ENCODE measurements at regions not wholly inside any gene's neighbourhood (a gene's known extent, or its start where the extent isn't known, plus 50 kb on each side); places are given as distances from the start of the nearest gene placed in this dataset.
"Not testable (repeated sequence)": the region's sequence is repeated elsewhere in the genome, so short reads cannot be mapped to it uniquely, and the experiment has no call there.

- TF ChIP-seq ZFX (IDR thresholded peaks at IDR 0.05; ENCODE audit: borderline replicate concordance): no peak
- TF ChIP-seq, protein P1, sequence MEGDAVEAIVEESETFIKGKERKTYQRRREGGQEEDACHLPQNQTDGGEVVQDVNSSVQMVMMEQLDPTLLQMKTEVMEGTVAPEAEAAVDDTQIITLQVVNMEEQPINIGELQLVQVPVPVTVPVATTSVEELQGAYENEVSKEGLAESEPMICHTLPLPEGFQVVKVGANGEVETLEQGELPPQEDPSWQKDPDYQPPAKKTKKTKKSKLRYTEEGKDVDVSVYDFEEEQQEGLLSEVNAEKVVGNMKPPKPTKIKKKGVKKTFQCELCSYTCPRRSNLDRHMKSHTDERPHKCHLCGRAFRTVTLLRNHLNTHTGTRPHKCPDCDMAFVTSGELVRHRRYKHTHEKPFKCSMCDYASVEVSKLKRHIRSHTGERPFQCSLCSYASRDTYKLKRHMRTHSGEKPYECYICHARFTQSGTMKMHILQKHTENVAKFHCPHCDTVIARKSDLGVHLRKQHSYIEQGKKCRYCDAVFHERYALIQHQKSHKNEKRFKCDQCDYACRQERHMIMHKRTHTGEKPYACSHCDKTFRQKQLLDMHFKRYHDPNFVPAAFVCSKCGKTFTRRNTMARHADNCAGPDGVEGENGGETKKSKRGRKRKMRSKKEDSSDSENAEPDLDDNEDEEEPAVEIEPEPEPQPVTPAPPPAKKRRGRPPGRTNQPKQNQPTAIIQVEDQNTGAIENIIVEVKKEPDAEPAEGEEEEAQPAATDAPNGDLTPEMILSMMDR (IDR thresholded peaks at IDR 0.05): no peak
- no peak overlapping the region for H3K27ac ChIP-seq
Observed at GRCh38 chr4:112077743-112078142, 67.5 kb upstream of the FAM241A start.

- peak overlapping the region; percentile 17; the same call in 1 of the 2 replicates for H3K27ac ChIP-seq
- TF ChIP-seq, protein P1 (IDR thresholded peaks at IDR 0.05): no peak
- no peak for TF ChIP-seq ZFX (IDR thresholded peaks at IDR 0.05; ENCODE audit: borderline replicate concordance)
Observed at GRCh38 chr4:112082954-112083586, 62.2 kb upstream of the FAM241A start.

GRCh38 chr4:112083587-112084347 lies 61.5 kb upstream of the FAM241A start:
- peak overlapping the region; percentile 17; the same call in 1 of the 2 replicates for H3K27ac ChIP-seq
- TF ChIP-seq ZFX (IDR thresholded peaks at IDR 0.05; ENCODE audit: borderline replicate concordance): no peak
- TF ChIP-seq, protein P1 (IDR thresholded peaks at IDR 0.05): no peak

DNA sequence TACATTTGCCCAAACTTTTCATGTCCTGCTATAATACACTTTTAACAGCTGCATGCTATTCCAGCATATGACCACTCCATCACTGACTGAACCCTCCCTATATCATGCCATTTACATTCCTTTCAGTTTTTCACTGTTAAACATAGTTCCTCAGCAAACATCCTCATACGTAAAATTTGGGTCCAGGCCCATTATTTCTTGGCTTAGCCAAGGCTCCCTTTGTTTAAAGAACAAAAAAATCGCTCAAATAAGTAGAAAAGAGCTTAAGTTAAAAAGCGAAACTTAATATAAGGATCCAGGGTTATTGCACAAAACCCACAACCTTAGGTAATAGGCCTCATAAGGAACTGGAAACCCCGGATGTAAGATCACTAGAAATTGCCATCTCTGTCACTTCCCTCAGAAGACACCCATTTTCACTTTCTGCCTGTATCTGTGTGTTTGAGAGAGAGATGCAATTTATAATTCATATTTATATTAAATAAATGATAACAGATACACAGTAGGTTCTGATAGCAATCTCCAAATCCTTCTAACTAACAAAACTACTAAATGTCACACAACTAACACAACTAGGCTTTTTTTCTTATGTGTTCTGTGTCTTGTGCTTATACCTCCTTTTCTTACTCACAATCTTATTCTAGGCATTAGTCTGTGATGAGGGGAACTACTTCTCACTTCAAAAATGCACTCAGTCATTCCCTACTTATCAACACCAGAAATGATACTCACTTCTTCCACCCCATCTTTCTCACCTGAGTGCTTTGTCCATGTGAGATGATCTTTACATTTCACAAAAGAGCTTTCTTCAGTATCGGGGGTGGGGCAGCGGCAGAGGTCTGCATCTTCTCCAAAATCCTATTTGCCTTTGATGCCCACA lies 59.9 kb upstream of the FAM241A start:
- no peak overlapping the region for H3K27ac ChIP-seq
- TF ChIP-seq ZFX (IDR thresholded peaks at IDR 0.05; ENCODE audit: borderline replicate concordance): no peak
- TF ChIP-seq, protein P1 (IDR thresholded peaks at IDR 0.05): no peak

GRCh38 chr4:112086036-112086434 lies 59.2 kb upstream of the FAM241A start:
- TF ChIP-seq ZFX (IDR thresholded peaks at IDR 0.05; ENCODE audit: borderline replicate concordance): no peak
- TF ChIP-seq, protein P1 (IDR thresholded peaks at IDR 0.05): no peak
- H3K27ac ChIP-seq: no peak overlapping the region

- H3K27ac ChIP-seq: not testable (repeated sequence)
Observed at GRCh38 chr4:112086661-112087060, 58.6 kb upstream of the FAM241A start.

DNA sequence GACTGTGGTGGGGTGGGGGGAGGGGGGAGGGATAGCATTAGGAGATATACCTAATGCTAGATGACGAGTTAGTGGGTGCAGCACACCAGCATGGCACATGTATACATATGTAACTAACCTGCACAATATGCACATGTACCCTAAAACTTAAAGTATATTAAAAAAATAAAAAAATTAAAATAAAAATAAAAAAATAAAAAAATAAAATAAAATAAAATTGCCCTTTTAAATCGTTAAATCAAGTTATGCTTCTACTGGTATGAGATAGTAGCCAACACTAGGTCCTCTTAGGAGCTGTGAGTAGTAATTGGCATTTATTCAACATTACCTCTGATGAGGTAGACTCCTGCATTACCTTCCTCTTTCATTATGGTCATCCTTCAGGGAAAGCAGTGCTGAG lies 52.9 kb upstream of the FAM241A start:
- not testable (repeated sequence) for H3K27ac ChIP-seq
